Trophoblast cell (in vitro differentiated cells and primary cell): ENCODE measurements at regions not wholly inside any gene's neighbourhood (a gene's known extent, or its start where the extent isn't known, plus 50 kb on each side); places are given as distances from the start of the nearest gene placed in this dataset.

Source experiments
- DNase-seq, 2 donors: peaks; one replicate each; pipeline ENCODE4 v3.0.0-alpha.2; 2016
- H2AFZ ChIP-seq: 2 replicates; pipeline ENCODE4 v1.6.1; 2013; ENCODE audit warnings: low read length, moderate library complexity, mild to moderate bottlenecking; ENCODE audit not compliant: insufficient read depth, poor library complexity
- H2AK5ac ChIP-seq: 2 replicates; pipeline ENCODE4 v1.6.1; 2013; ENCODE audit warnings: mild to moderate bottlenecking, low read length
- H2BK120ac ChIP-seq: 2 replicates; pipeline ENCODE4 v1.6.1; 2013; ENCODE audit warnings: low read length, mild to moderate bottlenecking, moderate library complexity; ENCODE audit not compliant: insufficient read depth, poor library complexity
- H2BK12ac ChIP-seq: 2 replicates; pipeline ENCODE4 v1.6.1; 2013; ENCODE audit warnings: mild to moderate bottlenecking, low read length, moderate library complexity
- H2BK5ac ChIP-seq: 2 replicates; pipeline ENCODE4 v1.6.1; 2013; ENCODE audit warnings: low read length, low read depth, moderate library complexity, mild to moderate bottlenecking; ENCODE audit not compliant: poor library complexity
- H3K14ac ChIP-seq: 2 replicates; pipeline ENCODE4 v1.6.1; 2013; ENCODE audit warnings: mild to moderate bottlenecking, low read length
- H3K18ac ChIP-seq: 2 replicates; pipeline ENCODE4 v1.6.1; 2013; ENCODE audit warnings: mild to moderate bottlenecking, low read length
- H3K23ac ChIP-seq: 2 replicates; pipeline ENCODE4 v1.6.1; 2013; ENCODE audit warnings: low read length
- H3K27ac ChIP-seq: 2 replicates; pipeline ENCODE4 v1.5.1; 2013; ENCODE audit warnings: low read depth, mild to moderate bottlenecking, inconsistent platforms, low read length, moderate library complexity
- H3K27me3 ChIP-seq: 2 replicates; pipeline ENCODE4 v1.6.1; 2013; ENCODE audit warnings: inconsistent platforms, mild to moderate bottlenecking, low read length, moderate library complexity; ENCODE audit not compliant: insufficient read depth
- H3K36me3 ChIP-seq, 2 experiments: 1 replicate in 1 of 2; 2 replicates in 1 of 2; pipeline ENCODE4 v1.6.1; 2013; ENCODE audit warnings: low read length in 2 of 2, mild to moderate bottlenecking in 2 of 2, moderate library complexity in 1 of 2; ENCODE audit not compliant: insufficient read depth in 2 of 2, control insufficient read depth in 1 of 2
- H3K4ac ChIP-seq: 2 replicates; pipeline ENCODE4 v1.6.1; 2013; ENCODE audit warnings: low read depth, mild to moderate bottlenecking, low read length, moderate library complexity
- H3K4me1 ChIP-seq, 2 experiments: 1 replicate in 1 of 2; 2 replicates in 1 of 2; pipeline ENCODE4 v1.6.1; 2013; ENCODE audit warnings: low read length in 2 of 2, mild to moderate bottlenecking in 2 of 2, moderate library complexity in 1 of 2; ENCODE audit not compliant: insufficient read depth in 2 of 2, control insufficient read depth in 1 of 2
- H3K4me2 ChIP-seq: 2 replicates; pipeline ENCODE4 v1.6.1; 2013; ENCODE audit warnings: inconsistent platforms, mild to moderate bottlenecking, low read length, moderate library complexity
- H3K4me3 ChIP-seq: 2 replicates; pipeline ENCODE4 v1.5.1; 2013; ENCODE audit warnings: mild to moderate bottlenecking, low read depth, low read length, inconsistent platforms
- H3K79me1 ChIP-seq: one replicate; pipeline ENCODE4 v1.6.1; 2013; ENCODE audit warnings: low read length
- H3K79me2 ChIP-seq: 2 replicates; pipeline ENCODE4 v1.6.1; 2013; ENCODE audit warnings: low read length, mild to moderate bottlenecking; ENCODE audit not compliant: control insufficient read depth, insufficient read depth, poor library complexity
- H3K9ac ChIP-seq: 2 replicates; pipeline ENCODE4 v1.6.1; 2013; ENCODE audit warnings: mild to moderate bottlenecking, low read length
- H3K9me3 ChIP-seq: 2 replicates; pipeline ENCODE4 v1.6.1; 2013; ENCODE audit warnings: low read depth, mild to moderate bottlenecking, control low read depth, inconsistent platforms, low read length; ENCODE audit not compliant: insufficient read depth
- H4K12ac ChIP-seq: 2 replicates; pipeline ENCODE4 v1.6.1; 2013; ENCODE audit warnings: low read depth, mild to moderate bottlenecking, low read length, moderate library complexity
- H4K8ac ChIP-seq: 2 replicates; pipeline ENCODE4 v1.6.1; 2013; ENCODE audit warnings: low read depth, mild to moderate bottlenecking, low read length, moderate library complexity
- H4K91ac ChIP-seq: one replicate; pipeline ENCODE4 v1.6.1; 2013; ENCODE audit warnings: low read depth, mild to moderate bottlenecking, low read length, moderate library complexity
- WGBS: extraction: QIAGEN DNeasy Blood & Tissue Kit; methylation state at CpG from one replicate; pipeline ENCODE4 v1.1.7; 2013; ENCODE audit warnings: missing lambda C conversion rate; ENCODE audit not compliant: insufficient read length, insufficient coverage; ENCODE audit errors: extremely low coverage; 5-methylcytosine and 5-hydroxymethylcytosine counted together

DNA sequence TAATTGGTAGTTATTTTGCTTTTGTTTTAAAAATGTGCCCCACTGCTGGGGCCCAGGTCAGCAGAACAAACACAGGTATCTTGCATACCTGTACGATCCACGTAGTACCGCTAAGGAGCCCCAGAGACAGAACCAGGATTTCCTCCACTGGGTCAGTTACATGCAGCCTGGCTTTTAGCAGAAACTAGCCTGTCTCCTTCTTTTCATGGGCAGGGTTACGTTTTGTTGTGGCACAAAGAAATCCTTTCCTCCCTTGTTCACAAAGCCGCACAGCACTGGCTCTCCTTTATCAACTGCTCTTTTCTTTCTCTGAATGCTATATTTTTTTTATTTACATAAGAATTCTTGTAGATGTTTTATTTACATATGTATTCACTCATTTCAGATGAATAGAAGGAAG lies 190.3 kb upstream of the POU3F2 start:
- no peak overlapping the region for H4K12ac ChIP-seq
- no peak overlapping the region for H2BK12ac ChIP-seq
- no peak overlapping the region for H3K27ac ChIP-seq
- WGBS, result no CpG with 5 or more reads among the region's 5 CpGs
- no peaks in the 10 kb centered on the region for H3K9me3 ChIP-seq
- H3K4me2 ChIP-seq, result no peak overlapping the region
- DNase-seq, result no peak
- H3K36me3 ChIP-seq, result no peaks in the 10 kb centered on the region
- H3K4ac ChIP-seq, result no peak overlapping the region
- no peak overlapping the region for H4K8ac ChIP-seq
- no peak overlapping the region for H3K23ac ChIP-seq
- H4K91ac ChIP-seq, result no peak overlapping the region
- no peak overlapping the region for H2AFZ ChIP-seq
- H3K27me3 ChIP-seq, result no peaks in the 10 kb centered on the region
- H2AK5ac ChIP-seq, result no peak overlapping the region
- H3K79me1 ChIP-seq, result no peaks in the 10 kb centered on the region
- no peaks in the 10 kb centered on the region for H3K4me1 ChIP-seq
- no peak overlapping the region for H2BK120ac ChIP-seq
- H3K9ac ChIP-seq, result no peak overlapping the region
- H3K18ac ChIP-seq, result no peak overlapping the region
- H3K14ac ChIP-seq, result no peak overlapping the region
- H2BK5ac ChIP-seq, result no peak overlapping the region
- no peak overlapping the region for H3K4me3 ChIP-seq
- no peaks in the 10 kb centered on the region for H3K79me2 ChIP-seq

DNA sequence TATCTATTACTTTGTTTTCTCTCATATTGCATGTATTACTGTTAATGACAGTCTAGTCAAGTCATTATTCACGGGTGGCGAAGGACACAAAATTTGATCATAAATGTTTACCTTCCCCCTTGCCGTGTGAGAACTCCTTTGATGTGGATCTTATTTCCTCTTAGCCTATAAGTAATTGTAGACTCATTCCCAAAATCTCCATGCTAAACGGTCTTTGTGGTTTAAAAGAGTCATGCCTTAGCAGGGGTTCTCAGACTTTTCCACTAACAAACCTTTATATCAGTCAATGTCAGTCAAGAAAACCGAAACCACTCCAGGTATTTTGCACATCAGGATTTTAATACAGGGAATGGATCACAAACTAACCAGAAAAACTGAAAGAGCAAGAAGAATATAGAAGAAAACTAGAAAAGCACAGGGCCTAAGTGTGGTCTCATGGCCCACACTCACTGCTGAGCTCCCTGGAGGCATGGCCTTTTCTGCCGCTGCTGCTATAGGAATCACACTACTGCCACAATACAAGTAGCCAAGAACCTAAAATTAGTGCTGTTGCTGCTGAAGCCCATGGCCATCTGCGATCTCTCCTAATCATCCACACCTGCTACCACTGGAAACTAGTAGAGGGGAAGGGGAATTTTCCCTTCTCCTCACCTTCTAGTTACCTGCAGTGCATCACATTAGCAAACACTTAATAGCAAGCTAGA lies 186.0 kb upstream of the POU3F2 start:
- H3K18ac ChIP-seq, result no peak overlapping the region
- no peak overlapping the region for H4K8ac ChIP-seq
- no peak overlapping the region for H3K4ac ChIP-seq
- H3K79me1 ChIP-seq, result no peaks in the 10 kb centered on the region
- H3K79me2 ChIP-seq, result no peaks in the 10 kb centered on the region
- no peak overlapping the region for H3K27ac ChIP-seq
- no peak overlapping the region for H3K4me2 ChIP-seq
- H3K36me3 ChIP-seq, result no peaks in the 10 kb centered on the region
- WGBS, result no CpG with 5 or more reads among the region's 7 CpGs
- no peak overlapping the region for H3K9ac ChIP-seq
- no peak for DNase-seq
- no peaks in the 10 kb centered on the region for H3K27me3 ChIP-seq
- no peaks in the 10 kb centered on the region for H3K9me3 ChIP-seq
- no peak overlapping the region for H2AK5ac ChIP-seq
- no peak overlapping the region for H2AFZ ChIP-seq
- no peak overlapping the region for H3K4me3 ChIP-seq
- no peak overlapping the region for H2BK12ac ChIP-seq
- H2BK5ac ChIP-seq, result no peak overlapping the region
- H3K23ac ChIP-seq, result no peak overlapping the region
- no peak overlapping the region for H2BK120ac ChIP-seq
- H3K14ac ChIP-seq, result no peak overlapping the region
- no peak overlapping the region for H4K91ac ChIP-seq
- no peak overlapping the region for H4K12ac ChIP-seq
- H3K4me1 ChIP-seq, result no peaks in the 10 kb centered on the region

DNA sequence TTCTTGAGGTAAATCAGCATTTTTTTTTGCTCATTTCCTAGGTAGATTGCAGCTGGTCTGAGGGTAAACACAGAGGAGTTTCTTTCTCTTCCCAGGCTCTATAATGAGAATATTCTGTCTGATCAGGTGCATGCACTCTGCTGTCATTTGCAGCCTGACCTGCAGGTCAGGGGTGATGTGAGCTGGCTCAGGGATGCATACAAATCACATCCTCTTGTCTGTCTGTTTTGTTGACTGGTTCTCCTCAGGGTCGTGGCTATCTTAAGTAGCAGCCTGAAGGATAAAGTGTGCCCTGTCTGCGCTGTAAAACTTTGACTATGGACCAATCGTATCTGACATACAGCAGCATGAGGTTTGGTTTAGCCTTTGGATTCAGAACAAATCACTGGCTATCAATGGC lies 183.4 kb upstream of the POU3F2 start:
- no peak overlapping the region for H3K23ac ChIP-seq
- no peak overlapping the region for H3K4me2 ChIP-seq
- H2BK120ac ChIP-seq, result no peak overlapping the region
- no peak overlapping the region for H2AFZ ChIP-seq
- H2AK5ac ChIP-seq, result no peak overlapping the region
- no peak for DNase-seq
- no peaks in the 10 kb centered on the region for H3K9me3 ChIP-seq
- WGBS, result no CpG with 5 or more reads among the region's 3 CpGs
- H3K79me1 ChIP-seq, result no peaks in the 10 kb centered on the region
- H3K4me3 ChIP-seq, result no peak overlapping the region
- no peaks in the 10 kb centered on the region for H3K27me3 ChIP-seq
- no peak overlapping the region for H3K18ac ChIP-seq
- H4K12ac ChIP-seq, result no peak overlapping the region
- H4K91ac ChIP-seq, result no peak overlapping the region
- H3K4ac ChIP-seq, result no peak overlapping the region
- no peak overlapping the region for H3K27ac ChIP-seq
- H3K9ac ChIP-seq, result no peak overlapping the region
- no peaks in the 10 kb centered on the region for H3K79me2 ChIP-seq
- H3K36me3 ChIP-seq, result no peaks in the 10 kb centered on the region
- no peak overlapping the region for H2BK5ac ChIP-seq
- H3K4me1 ChIP-seq, result no peaks in the 10 kb centered on the region
- H2BK12ac ChIP-seq, result no peak overlapping the region
- no peak overlapping the region for H3K14ac ChIP-seq
- H4K8ac ChIP-seq, result no peak overlapping the region

DNA sequence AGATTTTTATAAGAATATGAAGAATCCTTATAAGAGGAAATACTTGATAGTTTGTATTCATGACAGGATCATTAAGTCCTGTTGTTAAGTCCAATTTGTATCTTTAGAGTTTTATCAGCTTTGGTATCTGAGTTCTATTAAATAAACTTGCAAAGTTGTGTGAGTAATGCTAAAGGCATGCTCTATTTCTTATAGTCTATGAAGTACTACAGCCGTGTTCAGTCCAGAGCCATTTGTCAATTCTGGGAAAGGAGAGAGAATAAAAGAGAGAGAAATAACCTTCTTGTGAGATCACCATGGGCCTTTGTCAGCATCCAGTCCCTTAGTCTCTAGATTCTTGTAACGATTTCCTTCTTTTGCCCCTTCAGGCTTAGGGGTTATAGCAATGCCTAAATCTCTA lies 181.2 kb upstream of the POU3F2 start:
- no peaks in the 10 kb centered on the region for H3K9me3 ChIP-seq
- DNase-seq, result no peak
- no peak overlapping the region for H4K12ac ChIP-seq
- H3K27me3 ChIP-seq, result no peaks in the 10 kb centered on the region
- H3K36me3 ChIP-seq, result no peaks in the 10 kb centered on the region
- no peak overlapping the region for H3K4me2 ChIP-seq
- H3K4me3 ChIP-seq, result no peak overlapping the region
- no CpG with 5 or more reads among the region's 2 CpGs for WGBS
- no peak overlapping the region for H2BK12ac ChIP-seq
- H3K4me1 ChIP-seq, result no peaks in the 10 kb centered on the region
- no peaks in the 10 kb centered on the region for H3K79me2 ChIP-seq
- H3K4ac ChIP-seq, result no peak overlapping the region
- no peak overlapping the region for H2BK5ac ChIP-seq
- no peak overlapping the region for H4K91ac ChIP-seq
- no peak overlapping the region for H2BK120ac ChIP-seq
- H3K23ac ChIP-seq, result no peak overlapping the region
- no peak overlapping the region for H2AFZ ChIP-seq
- H3K9ac ChIP-seq, result no peak overlapping the region
- no peak overlapping the region for H3K27ac ChIP-seq
- H4K8ac ChIP-seq, result no peak overlapping the region
- no peak overlapping the region for H2AK5ac ChIP-seq
- no peak overlapping the region for H3K18ac ChIP-seq
- H3K79me1 ChIP-seq, result no peaks in the 10 kb centered on the region
- H3K14ac ChIP-seq, result no peak overlapping the region
